ENCODE measurements at regions not wholly inside any gene's neighbourhood (a gene's known extent, or its start where the extent isn't known, plus 50 kb on each side); places are given as distances from the start of the nearest gene placed in this dataset.
A peak's percentile ranks its signal among the peaks of the same experiment; 100 is the strongest.

- DNase-seq (ENCODE audit: low spot score) = no peak
Measured at GRCh38 chr3:84439476-84439875, 519.3 kb upstream of the CADM2 start.

GRCh38 chr3:84440291-84440690, 518.5 kb upstream of the CADM2 start:
- DNase-seq (ENCODE audit: low spot score) = no peak

GRCh38 chr3:84442533-84442932, 516.3 kb upstream of the CADM2 start:
- no peak for DNase-seq (ENCODE audit: low spot score)

DNA sequence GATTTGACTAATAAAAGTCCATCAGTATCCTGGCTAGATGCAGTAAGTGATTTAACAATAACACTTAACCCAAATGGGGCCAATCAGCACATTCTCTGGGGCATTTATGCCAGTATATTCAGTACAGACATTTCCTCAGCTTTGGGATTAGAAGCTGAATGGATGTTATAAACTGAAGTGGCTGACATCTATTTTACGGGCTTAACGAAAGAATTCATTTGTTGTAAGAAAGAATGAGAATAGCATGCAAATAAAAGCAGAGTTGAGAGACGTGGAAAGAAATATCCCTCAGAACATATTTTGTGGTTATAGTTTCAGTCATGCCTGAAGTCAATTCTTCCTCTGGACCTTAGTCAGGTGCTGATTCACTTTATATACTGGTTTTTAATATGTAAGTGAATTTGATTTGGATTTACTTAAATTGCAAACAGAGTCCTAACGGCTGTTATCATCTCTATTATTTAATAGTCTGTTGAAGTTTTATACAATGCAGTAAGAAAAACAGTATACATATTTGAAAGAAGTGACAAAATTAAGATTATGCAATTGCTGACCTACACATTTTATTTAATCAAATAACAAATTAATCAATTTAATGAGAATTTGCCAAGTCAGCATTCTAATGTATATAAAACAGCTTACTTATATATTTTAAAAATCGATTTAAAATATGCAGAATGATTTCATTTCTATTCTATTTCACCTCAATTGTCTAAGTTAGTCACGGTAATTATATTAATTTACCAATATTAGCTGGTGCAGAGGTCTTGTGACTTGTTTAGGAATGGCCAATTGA, 513.9 kb upstream of the CADM2 start:
- DNase-seq (ENCODE audit: low spot score) = no peak

DNA sequence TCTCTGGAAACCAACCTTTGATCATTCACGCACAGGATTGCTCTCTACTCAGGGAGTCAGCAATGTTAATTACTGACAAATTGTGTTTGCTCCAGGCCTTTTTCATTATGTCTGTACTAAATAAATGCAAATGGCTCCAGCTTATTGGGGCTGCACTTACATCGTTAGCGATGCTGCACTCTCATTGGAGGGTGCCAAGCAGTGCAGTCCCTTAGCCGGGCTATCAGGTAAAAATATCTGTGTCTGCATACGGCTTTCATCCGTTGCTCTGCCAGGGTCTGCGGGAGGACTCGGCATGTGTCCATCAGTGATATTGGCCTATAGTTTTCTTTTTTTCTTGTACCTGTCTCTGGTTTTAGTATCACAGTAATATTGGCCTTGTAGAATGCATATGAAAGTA, 471.5 kb upstream of the CADM2 start:
- DNase-seq (ENCODE audit: low spot score) = no peak

GRCh38 chr3:84504761-84505160, 454.0 kb upstream of the CADM2 start:
- no peak for DNase-seq (ENCODE audit: low spot score)

DNA sequence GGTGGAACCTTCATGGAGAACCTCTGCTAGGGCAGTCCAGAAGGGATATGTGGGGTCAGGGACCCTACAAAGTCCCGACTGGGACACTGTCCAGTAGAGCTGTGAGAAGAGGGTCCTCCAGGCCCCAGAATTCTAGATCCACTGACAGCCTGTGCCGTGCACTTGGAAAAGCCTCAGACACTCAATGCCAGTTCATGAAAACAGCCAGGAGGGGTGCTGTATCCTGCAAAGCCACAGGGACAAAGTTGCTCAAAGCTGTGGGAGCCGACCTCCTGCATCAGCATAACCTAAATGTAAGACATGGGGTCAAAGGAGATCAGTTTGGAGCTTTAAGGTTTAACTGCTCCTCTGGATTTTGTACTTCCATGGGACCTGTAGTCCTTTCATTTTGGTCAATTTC, 448.8 kb upstream of the CADM2 start:
- no peak for DNase-seq (ENCODE audit: low spot score)

DNA sequence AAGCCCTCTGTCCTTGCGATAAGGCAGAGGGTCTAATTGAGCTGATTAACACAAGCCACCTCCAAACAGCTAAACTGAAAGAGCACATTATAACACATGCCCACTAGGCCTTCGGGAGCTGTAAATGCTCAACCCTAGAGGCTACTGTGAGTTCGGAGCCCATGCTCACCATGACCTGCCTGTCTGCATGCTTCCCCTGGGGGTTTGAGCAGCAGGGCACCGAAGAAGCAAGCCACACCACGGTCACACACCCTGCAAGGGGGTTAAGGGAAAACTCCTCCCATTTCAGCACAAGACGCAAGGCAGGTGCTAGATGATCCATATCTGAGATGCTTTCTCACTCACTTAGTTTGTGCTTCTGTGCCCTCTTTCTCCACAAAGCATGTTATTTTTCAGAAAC, 435.9 kb upstream of the CADM2 start:
- DNase-seq (ENCODE audit: low spot score) = no peak

GRCh38 chr3:84536916-84537315, 421.9 kb upstream of the CADM2 start:
- no peak for DNase-seq (ENCODE audit: low spot score)

DNA sequence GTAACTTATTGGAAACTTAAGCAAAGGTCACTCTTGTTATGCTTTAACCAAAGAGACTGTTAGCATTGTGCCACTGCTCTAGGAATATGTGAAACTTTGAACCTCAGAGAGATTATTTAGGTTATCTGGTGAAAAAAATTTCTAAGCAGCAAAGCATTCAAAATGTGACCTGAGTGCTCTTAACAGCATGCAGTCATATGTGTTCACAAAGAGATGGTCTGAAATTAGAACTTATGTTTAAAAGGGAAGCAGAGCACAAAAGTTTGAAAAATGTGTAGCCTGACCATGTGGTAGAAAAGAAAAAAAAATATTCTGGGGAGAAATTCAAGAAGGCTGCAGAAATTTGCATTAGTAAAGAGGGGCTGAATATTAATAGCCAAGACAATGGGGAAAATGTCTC, 420.2 kb upstream of the CADM2 start:
- no peak for DNase-seq (ENCODE audit: low spot score)

DNA sequence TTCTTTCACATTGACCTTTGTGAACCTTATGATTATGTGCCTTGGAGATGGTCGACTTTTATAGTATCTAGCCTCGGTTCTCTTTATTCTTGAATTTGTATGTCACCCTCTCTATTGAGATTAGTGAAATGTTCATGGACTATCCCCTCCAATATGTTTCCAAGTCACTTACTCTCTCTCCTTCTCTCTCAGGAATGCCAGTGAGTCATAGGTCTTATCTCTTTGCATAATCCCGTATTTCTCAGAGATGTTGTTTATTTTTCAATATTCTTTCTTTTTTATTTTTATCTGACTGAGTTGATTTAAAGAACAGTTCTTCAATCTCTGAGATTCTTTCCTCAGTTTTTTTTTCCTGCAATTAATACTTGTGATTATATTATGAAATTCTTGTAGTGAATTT, 411.6 kb upstream of the CADM2 start:
- no peak for DNase-seq (ENCODE audit: low spot score)

DNA sequence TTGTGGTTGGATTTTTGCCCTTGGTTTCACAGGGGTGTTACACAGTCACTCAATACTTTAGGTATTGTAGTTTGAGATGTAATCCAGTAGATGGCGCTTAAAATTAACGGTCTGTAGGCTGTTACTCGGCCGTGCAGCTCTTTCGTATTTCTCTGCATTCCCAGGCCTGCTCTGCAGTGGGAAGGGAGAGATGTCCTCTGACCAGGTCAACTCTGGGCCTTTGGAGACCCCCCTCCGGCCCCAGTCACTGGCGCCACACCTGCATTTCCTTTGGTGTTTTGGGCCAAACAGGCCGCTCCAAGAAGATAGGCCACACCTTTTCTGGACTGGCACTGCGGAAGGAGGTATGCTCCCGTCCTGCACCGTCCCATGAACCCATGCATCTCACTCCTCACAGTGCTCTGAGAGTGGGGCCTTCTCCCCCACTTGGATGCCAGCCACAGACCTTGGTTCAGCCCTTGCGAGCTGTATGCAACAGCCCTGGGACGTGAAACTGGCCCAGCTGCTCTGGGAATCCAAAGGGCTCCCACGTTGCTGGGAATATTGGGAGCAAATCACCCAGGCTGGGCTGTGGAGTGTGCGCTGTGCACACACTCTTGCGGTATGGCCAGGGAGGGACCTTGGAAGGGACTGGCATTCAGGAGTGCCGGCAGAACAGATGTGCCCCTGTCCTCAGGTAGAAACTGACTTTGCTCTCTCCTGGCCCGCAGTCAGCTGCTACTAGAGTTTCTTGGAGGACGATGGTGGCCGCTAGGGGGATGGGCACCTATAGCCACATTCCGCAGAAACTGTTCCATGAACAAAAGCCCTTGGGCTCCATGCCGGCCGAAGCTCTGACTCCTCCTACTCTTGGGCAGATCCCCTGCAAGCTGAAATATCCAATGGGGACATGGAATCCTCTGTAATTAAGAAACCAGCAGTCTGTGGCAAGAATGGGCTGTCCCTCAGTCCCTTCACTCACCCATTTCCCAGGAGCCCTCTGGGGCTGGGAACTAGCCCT, 410.5 kb upstream of the CADM2 start:
- peak; percentile 51 for DNase-seq (ENCODE audit: low spot score)

DNA sequence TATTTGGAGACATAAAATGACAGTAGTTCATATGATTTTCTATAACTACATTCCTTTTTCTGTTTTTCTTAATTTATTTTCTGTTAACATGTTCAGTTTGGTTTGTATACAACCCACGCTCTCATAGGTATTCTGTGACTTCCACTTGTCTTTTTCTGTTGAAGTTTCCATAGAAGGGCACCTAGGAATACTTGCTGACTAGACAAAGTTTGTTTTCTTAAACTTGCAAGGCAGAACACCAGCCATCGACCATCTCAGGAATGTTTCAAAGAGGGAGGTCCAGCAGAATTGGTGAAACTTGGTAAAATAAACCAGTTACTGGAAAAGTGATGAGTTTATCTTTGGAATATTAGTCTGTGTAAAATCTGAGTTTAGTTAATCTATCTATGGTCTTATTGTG, 403.2 kb upstream of the CADM2 start:
- DNase-seq (ENCODE audit: low spot score) = no peak

DNA sequence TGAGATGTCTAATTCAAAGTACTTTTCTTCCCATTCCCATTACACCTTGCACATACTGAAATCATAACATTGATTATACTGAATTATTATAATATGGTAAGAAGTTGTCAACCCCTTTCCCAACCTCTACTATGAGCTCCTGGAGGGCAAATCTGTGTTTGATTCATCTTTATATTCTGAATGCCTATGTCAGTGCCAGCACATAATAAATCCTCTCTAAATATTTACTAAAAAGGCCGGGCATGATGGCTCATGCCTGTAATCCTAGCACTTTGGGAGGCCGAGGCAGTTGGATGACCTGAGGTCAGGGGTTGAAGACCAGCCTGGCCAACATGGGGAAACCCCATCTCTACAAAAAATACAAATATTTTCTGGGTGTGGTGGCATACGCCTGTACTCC, 392.5 kb upstream of the CADM2 start:
- DNase-seq (ENCODE audit: low spot score) = no peak

DNA sequence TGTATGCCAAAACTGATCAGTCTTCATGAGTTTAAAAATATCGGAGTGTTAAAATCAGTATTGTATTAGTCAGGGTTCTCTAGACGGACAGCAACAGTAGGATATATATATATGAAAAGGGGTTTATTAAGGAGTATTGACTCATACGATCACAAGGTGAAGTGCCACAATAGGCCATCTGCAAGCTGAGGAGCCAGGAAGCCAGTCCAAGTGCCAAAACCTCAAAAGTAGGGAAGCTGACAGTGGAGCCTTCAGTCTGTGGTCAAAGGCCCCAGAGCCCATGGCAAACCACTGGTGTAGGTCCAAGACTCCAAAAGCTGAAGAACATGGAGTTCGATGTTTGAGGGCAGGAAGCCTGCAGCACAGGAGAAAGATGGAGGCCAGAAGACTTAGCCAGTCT, 391.0 kb upstream of the CADM2 start:
- DNase-seq (ENCODE audit: low spot score) = no peak

- DNase-seq (ENCODE audit: low spot score) = no peak
Measured at GRCh38 chr3:84573962-84574361, 384.8 kb upstream of the CADM2 start.

DNA sequence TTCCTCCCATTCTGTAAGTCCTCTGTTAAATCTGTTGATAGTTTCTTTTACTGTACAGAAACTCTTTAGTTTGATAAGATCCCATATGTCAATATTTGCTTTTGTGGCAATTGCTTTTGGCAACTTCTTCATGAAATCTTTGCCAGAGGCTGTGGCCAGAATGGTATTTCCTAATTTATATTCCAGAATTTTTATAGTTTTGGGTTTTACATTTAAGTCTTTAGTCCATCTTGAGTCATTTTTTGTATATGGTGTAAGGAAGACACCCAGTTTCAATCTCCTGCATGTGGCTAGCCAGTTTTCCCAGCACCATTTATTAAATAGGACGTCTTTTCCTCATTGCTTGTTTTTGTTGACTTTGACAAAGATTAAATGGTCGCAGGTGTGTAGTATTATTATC, 372.4 kb upstream of the CADM2 start:
- no peak for DNase-seq (ENCODE audit: low spot score)

GRCh38 chr3:84600703-84601225, 358.0 kb upstream of the CADM2 start:
- no peak for DNase-seq (ENCODE audit: low spot score)

DNA sequence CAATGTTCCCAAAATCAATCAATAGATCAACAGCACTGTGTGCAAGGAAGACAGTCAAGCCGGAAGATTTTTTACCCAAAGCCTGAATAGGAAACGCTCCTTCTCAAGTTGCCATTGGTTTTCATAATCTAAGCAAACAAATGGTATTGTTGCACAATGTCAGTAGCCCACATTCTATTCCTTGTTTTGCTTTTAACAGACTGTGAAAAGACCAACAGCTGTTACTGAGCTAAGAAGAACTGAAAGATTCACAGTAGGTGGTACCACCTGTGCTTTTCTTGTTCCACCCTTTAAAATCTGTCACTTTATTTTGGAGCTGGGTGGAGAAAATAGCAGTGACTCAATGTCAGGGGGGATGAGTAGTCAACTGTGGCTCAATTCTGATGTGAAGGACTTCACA, 357.5 kb upstream of the CADM2 start:
- DNase-seq (ENCODE audit: low spot score) = no peak

- no peak for DNase-seq (ENCODE audit: low spot score)
Measured at GRCh38 chr3:84621823-84622222, 337.0 kb upstream of the CADM2 start.

DNA sequence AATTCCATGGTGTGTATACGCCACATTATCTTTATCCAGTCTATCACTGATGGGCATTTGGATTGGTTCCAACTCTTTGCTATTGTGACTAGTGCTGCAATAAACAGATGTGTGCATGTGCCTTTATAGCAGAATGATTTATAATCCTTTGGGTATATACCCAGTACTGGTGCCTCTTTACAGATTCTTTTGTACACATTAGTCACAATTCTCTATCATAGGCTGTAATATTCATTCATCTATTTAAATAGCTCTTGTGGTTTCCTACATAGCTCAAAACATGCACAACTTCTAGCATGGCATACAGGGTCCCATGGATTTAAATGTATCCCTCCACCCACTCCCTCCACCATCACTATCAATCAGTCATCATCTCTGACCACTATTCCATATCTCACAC, 324.1 kb upstream of the CADM2 start:
- no peak for DNase-seq (ENCODE audit: low spot score)

- no peak for DNase-seq (ENCODE audit: low spot score)
Measured at GRCh38 chr3:84637272-84637671, 321.5 kb upstream of the CADM2 start.

- no peak for DNase-seq (ENCODE audit: low spot score)
Measured at GRCh38 chr3:84666468-84666867, 292.3 kb upstream of the CADM2 start.

All from SW480 (cell line).